A673 (cell line): ENCODE measurements at regions not wholly inside any gene's neighbourhood (a gene's known extent, or its start where the extent isn't known, plus 50 kb on each side); places are given as distances from the start of the nearest gene placed in this dataset.

ENCODE experiments used
- EZH2 ChIP-seq: fragments of 200-600 bp; sonication (generic); IDR thresholded peaks from 2 replicates; pipeline ENCODE4 v1.6.1; 2017; ENCODE audit warnings: borderline replicate concordance, low read depth, mild to moderate bottlenecking, mixed read lengths, antibody characterized with exemption, low read length; ENCODE audit not compliant: poor library complexity, severe bottlenecking
- TF ChIP-seq, protein P1 (sequence below): fragments of 300-800, 200-600 bp; sonication (generic); conservative IDR thresholded peaks from 2 replicates; pipeline ENCODE4 v1.5.1; 2017; ENCODE audit warnings: low read depth, mild to moderate bottlenecking, antibody characterized with exemption, low read length, moderate library complexity, mixed read lengths

DNA sequence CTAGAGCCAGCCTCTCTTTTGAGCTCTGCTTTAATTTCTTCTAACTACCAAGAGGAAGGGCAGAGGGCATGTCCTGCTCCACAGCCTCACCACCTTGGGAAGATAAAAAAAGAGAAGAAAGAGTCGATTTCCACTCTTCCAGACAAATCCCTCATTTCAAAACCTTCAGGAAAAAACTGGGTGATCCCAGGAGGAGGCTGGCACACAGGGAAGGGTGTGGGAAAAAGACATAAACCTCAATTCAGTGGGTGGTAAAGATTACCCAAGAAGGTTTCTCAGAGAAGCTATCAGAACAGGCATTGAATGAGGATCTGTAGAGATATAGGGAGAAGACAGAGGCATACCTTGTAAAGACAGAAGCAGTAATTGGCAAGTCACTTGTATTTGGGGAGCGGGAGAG is 79.9 kb upstream of the CRHR1 start:
- TF ChIP-seq, protein P1, sequence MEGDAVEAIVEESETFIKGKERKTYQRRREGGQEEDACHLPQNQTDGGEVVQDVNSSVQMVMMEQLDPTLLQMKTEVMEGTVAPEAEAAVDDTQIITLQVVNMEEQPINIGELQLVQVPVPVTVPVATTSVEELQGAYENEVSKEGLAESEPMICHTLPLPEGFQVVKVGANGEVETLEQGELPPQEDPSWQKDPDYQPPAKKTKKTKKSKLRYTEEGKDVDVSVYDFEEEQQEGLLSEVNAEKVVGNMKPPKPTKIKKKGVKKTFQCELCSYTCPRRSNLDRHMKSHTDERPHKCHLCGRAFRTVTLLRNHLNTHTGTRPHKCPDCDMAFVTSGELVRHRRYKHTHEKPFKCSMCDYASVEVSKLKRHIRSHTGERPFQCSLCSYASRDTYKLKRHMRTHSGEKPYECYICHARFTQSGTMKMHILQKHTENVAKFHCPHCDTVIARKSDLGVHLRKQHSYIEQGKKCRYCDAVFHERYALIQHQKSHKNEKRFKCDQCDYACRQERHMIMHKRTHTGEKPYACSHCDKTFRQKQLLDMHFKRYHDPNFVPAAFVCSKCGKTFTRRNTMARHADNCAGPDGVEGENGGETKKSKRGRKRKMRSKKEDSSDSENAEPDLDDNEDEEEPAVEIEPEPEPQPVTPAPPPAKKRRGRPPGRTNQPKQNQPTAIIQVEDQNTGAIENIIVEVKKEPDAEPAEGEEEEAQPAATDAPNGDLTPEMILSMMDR = no peak
- no peak for TF ChIP-seq EZH2
